ENCODE measurements at regions not wholly inside any gene's neighbourhood (a gene's known extent, or its start where the extent isn't known, plus 50 kb on each side); places are given as distances from the start of the nearest gene placed in this dataset.
"Not testable (repeated sequence)": the region's sequence is repeated elsewhere in the genome, so short reads cannot be mapped to it uniquely, and the experiment has no call there.

DNA sequence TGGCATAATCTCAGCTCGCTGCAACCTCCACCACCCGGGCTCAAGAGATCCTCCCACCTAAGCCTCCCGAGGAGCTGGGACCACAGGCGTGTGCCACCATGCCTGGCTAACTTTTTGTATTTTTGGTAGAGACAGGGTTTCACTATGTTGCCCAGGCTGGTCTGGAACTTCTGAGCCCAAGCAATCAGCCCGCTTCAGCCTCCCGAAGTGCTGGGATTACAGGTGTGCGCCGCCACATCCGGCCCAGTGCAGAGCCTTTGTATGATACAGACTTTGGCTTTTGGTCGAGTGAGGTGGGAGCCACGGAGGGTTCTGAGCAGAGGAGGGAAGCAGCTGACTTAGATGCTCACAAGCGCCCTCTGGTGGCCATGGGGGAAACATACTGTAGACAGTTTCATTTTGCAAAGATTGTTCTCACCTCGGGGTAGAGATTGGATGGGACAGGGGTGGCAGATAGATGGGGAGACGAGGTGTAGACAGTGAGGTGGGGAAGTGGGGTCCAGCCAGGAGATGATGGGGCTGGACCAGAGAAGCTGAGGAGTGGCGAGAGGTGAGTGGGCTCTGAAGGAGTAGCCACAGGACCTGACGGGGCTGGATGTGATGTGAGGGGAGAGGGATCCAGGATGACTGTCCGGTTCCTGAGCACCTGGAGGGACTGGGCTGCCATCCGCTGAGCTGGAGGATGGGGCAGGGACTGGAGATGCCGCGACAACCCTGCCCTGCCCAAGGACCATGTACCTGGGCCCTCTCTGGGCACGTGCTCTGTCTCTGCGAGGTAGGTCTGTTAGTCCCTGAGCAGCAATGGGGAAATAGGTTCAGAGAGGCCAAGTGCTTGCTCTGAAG lies 105.1 kb downstream of the CRLF3 start:
- not testable (repeated sequence) for H3K36me3 ChIP-seq (replicated peaks; ENCODE audit: insufficient read depth, low read length); H3K4me1 ChIP-seq (ENCODE audit: low read length); H3K27me3 ChIP-seq (replicated peaks; ENCODE audit: insufficient read depth, low read length); H3K9ac ChIP-seq (ENCODE audit: low read length); H3K4me3 ChIP-seq (ENCODE audit: low read length); H2AFZ ChIP-seq (ENCODE audit: low read length); H3K9me3 ChIP-seq (replicated peaks; ENCODE audit: insufficient read depth, low read length); H3K4me2 ChIP-seq (ENCODE audit: low read depth, low read length); H3K9me2 ChIP-seq (replicated peaks; ENCODE audit: insufficient read depth, low read length); H3F3A ChIP-seq (ENCODE audit: insufficient read depth, low read length); H3K27ac ChIP-seq (ENCODE audit: low read length); H4K20me1 ChIP-seq (ENCODE audit: insufficient read depth, low read length)
- TF ChIP-seq, protein P1, sequence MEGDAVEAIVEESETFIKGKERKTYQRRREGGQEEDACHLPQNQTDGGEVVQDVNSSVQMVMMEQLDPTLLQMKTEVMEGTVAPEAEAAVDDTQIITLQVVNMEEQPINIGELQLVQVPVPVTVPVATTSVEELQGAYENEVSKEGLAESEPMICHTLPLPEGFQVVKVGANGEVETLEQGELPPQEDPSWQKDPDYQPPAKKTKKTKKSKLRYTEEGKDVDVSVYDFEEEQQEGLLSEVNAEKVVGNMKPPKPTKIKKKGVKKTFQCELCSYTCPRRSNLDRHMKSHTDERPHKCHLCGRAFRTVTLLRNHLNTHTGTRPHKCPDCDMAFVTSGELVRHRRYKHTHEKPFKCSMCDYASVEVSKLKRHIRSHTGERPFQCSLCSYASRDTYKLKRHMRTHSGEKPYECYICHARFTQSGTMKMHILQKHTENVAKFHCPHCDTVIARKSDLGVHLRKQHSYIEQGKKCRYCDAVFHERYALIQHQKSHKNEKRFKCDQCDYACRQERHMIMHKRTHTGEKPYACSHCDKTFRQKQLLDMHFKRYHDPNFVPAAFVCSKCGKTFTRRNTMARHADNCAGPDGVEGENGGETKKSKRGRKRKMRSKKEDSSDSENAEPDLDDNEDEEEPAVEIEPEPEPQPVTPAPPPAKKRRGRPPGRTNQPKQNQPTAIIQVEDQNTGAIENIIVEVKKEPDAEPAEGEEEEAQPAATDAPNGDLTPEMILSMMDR (IDR thresholded peaks at IDR 0.05; ENCODE audit: low read length), result peak; percentile 62
- peaks cover 80% of the 10 kb centered on the region for H3K79me2 ChIP-seq (ENCODE audit: low read length)
- DNase-seq, result peak; percentile 67

DNA sequence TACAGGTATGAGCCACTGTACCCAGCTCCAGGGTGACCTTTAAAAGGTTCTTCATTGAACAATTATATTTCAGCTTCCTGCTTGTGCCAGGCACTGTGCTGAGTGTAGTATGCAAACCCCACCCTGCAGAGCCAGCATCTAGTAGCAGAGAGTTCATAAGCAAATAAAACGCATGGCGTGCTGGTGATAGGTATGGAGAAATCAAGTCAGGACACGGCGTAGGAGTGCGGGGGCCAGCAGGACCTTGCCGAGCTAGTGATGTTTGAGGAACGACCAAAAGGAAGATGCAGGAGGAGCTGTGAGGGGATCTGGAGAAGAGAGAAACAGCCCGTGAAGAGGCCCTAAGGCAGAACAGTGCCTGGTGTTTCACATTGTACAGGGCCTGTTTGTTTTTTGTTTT lies 105.8 kb downstream of the CRLF3 start:
- not testable (repeated sequence) for H2AFZ ChIP-seq (ENCODE audit: low read length); H3K9me2 ChIP-seq (replicated peaks; ENCODE audit: insufficient read depth, low read length); H3K27ac ChIP-seq (ENCODE audit: low read length); H4K20me1 ChIP-seq (ENCODE audit: insufficient read depth, low read length); H3K9me3 ChIP-seq (replicated peaks; ENCODE audit: insufficient read depth, low read length); H3K4me3 ChIP-seq (ENCODE audit: low read length); DNase-seq; H3F3A ChIP-seq (ENCODE audit: insufficient read depth, low read length); H3K9ac ChIP-seq (ENCODE audit: low read length); H3K36me3 ChIP-seq (replicated peaks; ENCODE audit: insufficient read depth, low read length); H3K4me2 ChIP-seq (ENCODE audit: low read depth, low read length); H3K4me1 ChIP-seq (ENCODE audit: low read length); H3K27me3 ChIP-seq (replicated peaks; ENCODE audit: insufficient read depth, low read length)
- peaks cover 80% of the 10 kb centered on the region for H3K79me2 ChIP-seq (ENCODE audit: low read length)

DNA sequence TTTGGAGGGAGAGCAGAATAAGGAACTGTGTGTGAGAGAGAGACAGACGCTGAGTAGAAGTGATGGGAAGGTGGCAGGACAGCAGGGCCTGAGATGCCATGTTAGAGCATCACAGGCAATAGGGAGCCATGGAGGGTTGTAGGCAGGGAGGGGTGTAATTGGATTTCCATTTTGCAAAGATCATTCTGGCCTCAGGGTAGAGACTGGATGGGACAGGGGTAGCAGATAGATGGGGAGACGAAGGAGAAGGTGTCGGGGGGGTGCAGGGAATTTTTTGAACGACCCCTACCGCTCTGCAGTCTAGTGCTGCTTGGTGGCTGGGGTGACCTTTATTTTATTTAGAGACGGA lies 106.4 kb downstream of the CRLF3 start:
- H3K4me2 ChIP-seq (ENCODE audit: low read depth, low read length); H3K27me3 ChIP-seq (replicated peaks; ENCODE audit: insufficient read depth, low read length); H2AFZ ChIP-seq (ENCODE audit: low read length); H3F3A ChIP-seq (ENCODE audit: insufficient read depth, low read length); H3K4me1 ChIP-seq (ENCODE audit: low read length); H4K20me1 ChIP-seq (ENCODE audit: insufficient read depth, low read length); H3K4me3 ChIP-seq (ENCODE audit: low read length); H3K27ac ChIP-seq (ENCODE audit: low read length); DNase-seq; H3K36me3 ChIP-seq (replicated peaks; ENCODE audit: insufficient read depth, low read length); H3K9me3 ChIP-seq (replicated peaks; ENCODE audit: insufficient read depth, low read length); H3K9me2 ChIP-seq (replicated peaks; ENCODE audit: insufficient read depth, low read length); H3K9ac ChIP-seq (ENCODE audit: low read length): not testable (repeated sequence)
- H3K79me2 ChIP-seq (ENCODE audit: low read length), result peaks cover 82% of the 10 kb centered on the region

DNA sequence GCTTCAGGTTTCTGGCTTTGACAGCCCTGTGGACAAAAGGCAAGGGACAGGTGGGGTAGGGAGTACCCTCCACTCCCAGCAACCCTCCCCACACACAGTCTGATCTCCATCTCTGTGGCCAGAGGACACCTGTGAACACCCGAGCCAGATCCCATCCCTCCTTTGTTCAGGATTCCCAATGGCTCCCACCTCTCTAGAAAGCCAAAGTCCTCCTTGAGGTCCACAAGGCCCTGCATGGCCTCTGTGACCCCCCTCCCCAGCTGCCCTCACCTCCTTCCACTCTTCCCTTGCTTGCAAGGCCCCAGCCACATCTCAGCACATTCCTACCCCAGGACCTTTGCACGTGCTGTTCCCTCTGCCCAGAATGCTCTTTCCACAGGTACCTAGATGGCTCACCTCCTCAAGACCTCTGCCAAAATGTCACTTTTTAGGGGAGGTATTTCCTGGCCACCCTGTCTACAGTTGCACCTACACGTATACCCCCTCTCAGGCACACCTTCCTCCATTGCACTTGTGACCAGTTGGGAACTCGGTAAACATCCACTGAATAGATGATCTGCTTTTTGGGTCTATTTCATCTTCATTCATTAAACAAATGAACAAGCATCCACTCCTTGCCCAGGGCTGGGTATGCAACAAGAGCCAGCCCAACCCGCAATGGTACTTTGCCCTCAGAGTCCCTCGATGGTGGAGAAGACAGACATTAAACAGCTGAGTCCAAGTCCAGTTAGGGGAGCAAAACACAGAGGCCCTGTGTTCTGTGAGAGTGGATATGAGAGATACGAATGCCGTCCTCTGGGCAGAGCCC lies 107.0 kb downstream of the CRLF3 start:
- H3F3A ChIP-seq (ENCODE audit: insufficient read depth, low read length), result no peaks in the 10 kb centered on the region
- H3K4me1 ChIP-seq (ENCODE audit: low read length), result no peaks in the 10 kb centered on the region
- no peak for DNase-seq
- H4K20me1 ChIP-seq (ENCODE audit: insufficient read depth, low read length), result no peaks in the 10 kb centered on the region
- H2AFZ ChIP-seq (ENCODE audit: low read length), result no peak overlapping the region
- no peak overlapping the region for H3K27ac ChIP-seq (ENCODE audit: low read length)
- no peak overlapping the region for H3K4me2 ChIP-seq (ENCODE audit: low read depth, low read length)
- no peak overlapping the region for H3K4me3 ChIP-seq (ENCODE audit: low read length)
- no peaks in the 10 kb centered on the region for H3K27me3 ChIP-seq (replicated peaks; ENCODE audit: insufficient read depth, low read length)
- no peaks in the 10 kb centered on the region for H3K9me3 ChIP-seq (replicated peaks; ENCODE audit: insufficient read depth, low read length)
- no peak overlapping the region for H3K9ac ChIP-seq (ENCODE audit: low read length)
- peaks cover 85% of the 10 kb centered on the region for H3K79me2 ChIP-seq (ENCODE audit: low read length)
- no peaks in the 10 kb centered on the region for H3K9me2 ChIP-seq (replicated peaks; ENCODE audit: insufficient read depth, low read length)
- TF ChIP-seq, protein P1 (IDR thresholded peaks at IDR 0.05; ENCODE audit: low read length), result no peak
- TF ChIP-seq EZH2 (optimal IDR thresholded peaks at IDR 0.05; ENCODE audit: low read depth, low read length), result no peak
- TF ChIP-seq EZH2phosphoT487 (IDR thresholded peaks at IDR 0.05; ENCODE audit: low read length), result no peak
- no peaks in the 10 kb centered on the region for H3K36me3 ChIP-seq (replicated peaks; ENCODE audit: insufficient read depth, low read length)

Measured in MM.1S (cell line).